ENCODE measurements at regions not wholly inside any gene's neighbourhood (a gene's known extent, or its start where the extent isn't known, plus 50 kb on each side); places are given as distances from the start of the nearest gene placed in this dataset.
"Not testable (repeated sequence)": the region's sequence is repeated elsewhere in the genome, so short reads cannot be mapped to it uniquely, and the experiment has no call there.

- Histone ChIP-seq H3K27ac (ENCODE audit: low read depth in 1 of 2, low read length in 1 of 2) (no peak overlapping the region), H3K36me3 (ENCODE audit: control insufficient read depth in 4 of 4, insufficient read depth in 4 of 4, low read length in 4 of 4) (no peaks in the 10 kb centered on the region), H3K4me1 (ENCODE audit: control insufficient read depth in 5 of 5, insufficient read depth in 5 of 5, low read length in 5 of 5) (no peaks in the 10 kb centered on the region), H3K4me3 (no peak overlapping the region), H3K9me3 (ENCODE audit: control insufficient read depth in 4 of 4, insufficient read depth in 3 of 4, low read length in 3 of 4) (no peaks in the 10 kb centered on the region), H3K27me3 (ENCODE audit: control insufficient read depth in 3 of 3, insufficient read depth in 3 of 3, low read length in 2 of 3) (peaks cover 0 to 3% (median 0%) of the 10 kb centered on the region in 3 donors), H3K9ac (ENCODE audit: insufficient read depth in 1 of 2, low read length in 2 of 2) (no peak overlapping the region)
- ATAC-seq (ENCODE audit: insufficient read depth, low FRiP score), result no peak
- WGBS, 2 donors, result 89 to 95% methylated on average over 1 of the region's 1 CpG
- TF ChIP-seq CTCF (IDR thresholded peaks at IDR 0.05; ENCODE audit: control extremely low read depth, extremely low read depth), result no peak
- no peak for DNase-seq
Observed at GRCh38 chr6:150503041-150503440, 96.6 kb upstream of the PLEKHG1 start.

GRCh38 chr6:150503586-150504339 lies 95.9 kb upstream of the PLEKHG1 start:
- no peak for DNase-seq

GRCh38 chr6:150507361-150507760 lies 92.3 kb upstream of the PLEKHG1 start:
- not testable (repeated sequence) for H3K9ac ChIP-seq (ENCODE audit: insufficient read depth in 1 of 2, low read length in 2 of 2); H3K27me3 ChIP-seq (ENCODE audit: control insufficient read depth in 3 of 3, insufficient read depth in 3 of 3, low read length in 2 of 3); H3K4me1 ChIP-seq (ENCODE audit: control insufficient read depth in 5 of 5, insufficient read depth in 5 of 5, low read length in 5 of 5); H3K27ac ChIP-seq (ENCODE audit: low read depth in 1 of 2, low read length in 1 of 2); DNase-seq; H3K9me3 ChIP-seq (ENCODE audit: control insufficient read depth in 4 of 4, insufficient read depth in 3 of 4, low read length in 3 of 4); H3K4me3 ChIP-seq; H3K36me3 ChIP-seq (ENCODE audit: control insufficient read depth in 4 of 4, insufficient read depth in 4 of 4, low read length in 4 of 4); ATAC-seq (ENCODE audit: insufficient read depth, low FRiP score)
- WGBS, 2 donors, result 89 to 99% methylated on average over 30 to 35 of the region's 35 CpGs

More at GRCh38 chr6:150503586-150504339, 95.9 kb upstream of the PLEKHG1 start:
- TF ChIP-seq CTCF (IDR thresholded peaks at IDR 0.05; ENCODE audit: control extremely low read depth, extremely low read depth), result no peak
- Histone ChIP-seq H3K27me3 (ENCODE audit: control insufficient read depth in 3 of 3, insufficient read depth in 3 of 3, low read length in 2 of 3) (peaks cover 0 to under 1% (median 0%) of the 10 kb centered on the region in 3 donors), H3K27ac (ENCODE audit: low read depth in 1 of 2, low read length in 1 of 2) (no peak overlapping the region), H3K4me1 (ENCODE audit: control insufficient read depth in 5 of 5, insufficient read depth in 5 of 5, low read length in 5 of 5) (no peaks in the 10 kb centered on the region), H3K36me3 (ENCODE audit: control insufficient read depth in 4 of 4, insufficient read depth in 4 of 4, low read length in 4 of 4) (no peaks in the 10 kb centered on the region), H3K4me3 (no peak overlapping the region), H3K9ac (ENCODE audit: insufficient read depth in 1 of 2, low read length in 2 of 2) (no peak overlapping the region), H3K9me3 (ENCODE audit: control insufficient read depth in 4 of 4, insufficient read depth in 3 of 4, low read length in 3 of 4) (no peaks in the 10 kb centered on the region)
- 90 to 91% methylated on average over 7 of the region's 7 CpGs for WGBS, 2 donors
- no peak for ATAC-seq (ENCODE audit: insufficient read depth, low FRiP score)

- Histone ChIP-seq H3K4me1 (ENCODE audit: control insufficient read depth in 5 of 5, insufficient read depth in 5 of 5, low read length in 5 of 5) (peaks cover 0 to 7% (median 2%) of the 10 kb centered on the region in 5 donors), H3K36me3 (ENCODE audit: control insufficient read depth in 4 of 4, insufficient read depth in 4 of 4, low read length in 4 of 4) (no peaks in the 10 kb centered on the region), H3K27me3 (ENCODE audit: control insufficient read depth in 3 of 3, insufficient read depth in 3 of 3, low read length in 2 of 3) (no peaks in the 10 kb centered on the region), H3K9ac (ENCODE audit: insufficient read depth in 1 of 2, low read length in 2 of 2) (no peak overlapping the region), H3K9me3 (ENCODE audit: control insufficient read depth in 4 of 4, insufficient read depth in 3 of 4, low read length in 3 of 4) (no peaks in the 10 kb centered on the region), H3K27ac (ENCODE audit: low read depth in 1 of 2, low read length in 1 of 2) (no peak overlapping the region), H3K4me3 (no peak overlapping the region)
- ATAC-seq (ENCODE audit: insufficient read depth, low FRiP score) (no peak), DNase-seq (no peak)
- no peak for TF ChIP-seq CTCF (IDR thresholded peaks at IDR 0.05; ENCODE audit: control extremely low read depth, extremely low read depth)
- WGBS, 2 donors, result 82 to 91% methylated on average over 3 of the region's 3 CpGs
Observed at GRCh38 chr6:150510576-150510975, 89.1 kb upstream of the PLEKHG1 start.
